H9 (cell line): ENCODE measurements at regions not wholly inside any gene's neighbourhood (a gene's known extent, or its start where the extent isn't known, plus 50 kb on each side); places are given as distances from the start of the nearest gene placed in this dataset.

ENCODE experiments used
- DNase-seq: peaks from one replicate; pipeline ENCODE4 v3.0.0-alpha.2; 2017
- H2AFZ ChIP-seq: one replicate; pipeline ENCODE4 v1.6.1; 2013; ENCODE audit warnings: mild to moderate bottlenecking, low read length, control low read depth, moderate library complexity
- H2AK5ac ChIP-seq: 2 replicates; pipeline ENCODE4 v1.6.1; 2013; ENCODE audit warnings: low read length, control low read depth, mixed read lengths; ENCODE audit not compliant: insufficient read length
- H2BK120ac ChIP-seq: one replicate; pipeline ENCODE4 v1.6.1; 2013; ENCODE audit warnings: low read depth, mild to moderate bottlenecking, low read length, control low read depth, inconsistent platforms; ENCODE audit not compliant: poor library complexity, severe bottlenecking
- H2BK12ac ChIP-seq: 2 replicates; pipeline ENCODE4 v1.6.1; 2013; ENCODE audit warnings: low read length, control low read depth, mixed read lengths, low read depth; ENCODE audit not compliant: insufficient read length
- H2BK15ac ChIP-seq: 2 replicates; pipeline ENCODE4 v1.6.1; 2013; ENCODE audit warnings: low read depth, low read length, control low read depth
- H2BK20ac ChIP-seq: one replicate; pipeline ENCODE4 v1.6.1; 2013; ENCODE audit warnings: low read depth, mild to moderate bottlenecking, low read length, control low read depth, inconsistent platforms; ENCODE audit not compliant: poor library complexity, severe bottlenecking
- H2BK5ac ChIP-seq: 2 replicates; pipeline ENCODE4 v1.6.1; 2013; ENCODE audit warnings: low read length, control low read depth, mixed read lengths; ENCODE audit not compliant: insufficient read length
- H3K14ac ChIP-seq: 2 replicates; pipeline ENCODE4 v1.6.1; 2013; ENCODE audit warnings: low read length, control low read depth; ENCODE audit not compliant: insufficient read depth
- H3K18ac ChIP-seq: 2 replicates; pipeline ENCODE4 v1.6.1; 2013; ENCODE audit warnings: low read depth, mild to moderate bottlenecking, mixed read lengths, low read length, control low read depth; ENCODE audit not compliant: insufficient read length
- H3K23ac ChIP-seq: 2 replicates; pipeline ENCODE4 v1.6.1; 2013; ENCODE audit warnings: low read length, control low read depth, mixed read lengths, low read depth; ENCODE audit not compliant: insufficient read length
- H3K23me2 ChIP-seq: 2 replicates; pipeline ENCODE4 v1.6.1; 2013; ENCODE audit warnings: low read depth, mild to moderate bottlenecking, mixed read lengths, low read length, control low read depth; ENCODE audit not compliant: insufficient read length, poor library complexity, severe bottlenecking
- H3K27ac ChIP-seq: 2 replicates; pipeline ENCODE4 v1.5.1; 2013; ENCODE audit warnings: low read length, control low read depth, mixed read lengths, low read depth; ENCODE audit not compliant: insufficient read length
- H3K27me3 ChIP-seq: 2 replicates; pipeline ENCODE4 v1.6.1; 2013; ENCODE audit warnings: low read length, control low read depth, inconsistent platforms; ENCODE audit not compliant: insufficient read depth
- H3K4ac ChIP-seq: 2 replicates; pipeline ENCODE4 v1.6.1; 2013; ENCODE audit warnings: low read depth, mild to moderate bottlenecking, control low read depth, inconsistent platforms, low read length, moderate library complexity
- H3K4me1 ChIP-seq: 2 replicates; pipeline ENCODE4 v1.6.1; 2013; ENCODE audit warnings: low read length, control low read depth, inconsistent platforms; ENCODE audit not compliant: insufficient read depth
- H3K4me2 ChIP-seq: 2 replicates; pipeline ENCODE4 v1.6.1; 2013; ENCODE audit warnings: low read length, control low read depth, mixed read lengths; ENCODE audit not compliant: insufficient read length, insufficient read depth
- H3K56ac ChIP-seq: 2 replicates; pipeline ENCODE4 v1.6.1; 2013; ENCODE audit warnings: low read depth, mild to moderate bottlenecking, mixed read lengths, low read length, control low read depth; ENCODE audit not compliant: insufficient read length
- H3K79me1 ChIP-seq: 2 replicates; pipeline ENCODE4 v1.6.1; 2013; ENCODE audit warnings: low read depth, mild to moderate bottlenecking, moderate library complexity, low read length, control low read depth, inconsistent platforms; ENCODE audit not compliant: insufficient read depth, poor library complexity, severe bottlenecking
- H3K79me2 ChIP-seq: 2 replicates; pipeline ENCODE4 v1.6.1; 2013; ENCODE audit warnings: low read length, control low read depth, inconsistent platforms; ENCODE audit not compliant: insufficient read depth
- H3K9ac ChIP-seq: 2 replicates; pipeline ENCODE4 v1.6.1; 2013; ENCODE audit warnings: low read length, control low read depth, mixed read lengths; ENCODE audit not compliant: insufficient read length; ENCODE audit errors: extremely low read depth
- H3K9me3 ChIP-seq: one replicate; pipeline ENCODE4 v1.6.1; 2013; ENCODE audit warnings: low read depth, low read length, inconsistent platforms; ENCODE audit not compliant: control insufficient read depth
- H3T11ph ChIP-seq: one replicate; pipeline ENCODE4 v1.6.1; 2013; ENCODE audit warnings: mild to moderate bottlenecking, low read length, control low read depth, inconsistent platforms
- H4K20me1 ChIP-seq: one replicate; pipeline ENCODE4 v1.6.1; 2013; ENCODE audit not compliant: control insufficient read depth, insufficient read length, insufficient read depth
- H4K5ac ChIP-seq: 2 replicates; pipeline ENCODE4 v1.6.1; 2013; ENCODE audit warnings: low read depth, mild to moderate bottlenecking, mixed read lengths, low read length, control low read depth; ENCODE audit not compliant: insufficient read length
- H4K8ac ChIP-seq: replicated peaks from 2 replicates; pipeline ENCODE4 v1.6.1; 2013; ENCODE audit warnings: low read length, control low read depth, mixed read lengths, low read depth; ENCODE audit not compliant: insufficient read length
- H4K91ac ChIP-seq: 2 replicates; pipeline ENCODE4 v1.6.1; 2013; ENCODE audit warnings: low read depth, mild to moderate bottlenecking, moderate library complexity, mixed read lengths, low read length, control low read depth; ENCODE audit not compliant: insufficient read length
- H3K27ac Mint-ChIP-seq, 3 experiments: 2 replicates in 2 of 3; 3 replicates in 1 of 3; pipeline ENCODE4 v1.8.0; 2020 to 2021; ENCODE audit warnings: mixed read lengths in 3 of 3, mild to moderate bottlenecking in 1 of 3, moderate library complexity in 1 of 3
- H3K27me3 Mint-ChIP-seq: 2 replicates; pipeline ENCODE4 v1.8.0; 2021; ENCODE audit warnings: low read depth, mild to moderate bottlenecking, moderate library complexity, mixed read lengths
- H3K36me3 Mint-ChIP-seq, 3 experiments: 2 replicates in 2 of 3; 3 replicates in 1 of 3; pipeline ENCODE4 v1.8.0; 2020 to 2021; ENCODE audit warnings: low read depth in 3 of 3, mixed read lengths in 3 of 3; ENCODE audit not compliant: insufficient read depth in 1 of 3
- H3K4me1 Mint-ChIP-seq, 2 experiments: 2 replicates each; pipeline ENCODE4 v1.8.0; 2020; ENCODE audit warnings: mixed read lengths in 2 of 2
- H3K4me3 Mint-ChIP-seq, 2 experiments: 2 replicates in 1 of 2; 3 replicates in 1 of 2; pipeline ENCODE4 v1.8.0; 2020 to 2021; ENCODE audit warnings: mild to moderate bottlenecking in 2 of 2, mixed read lengths in 2 of 2, moderate library complexity in 1 of 2
- H3K9me3 Mint-ChIP-seq, 2 experiments: 2 replicates in 1 of 2; 3 replicates in 1 of 2; pipeline ENCODE4 v1.8.0; 2020; ENCODE audit warnings: mild to moderate bottlenecking in 2 of 2, mixed read lengths in 2 of 2, moderate library complexity in 1 of 2
- CTCF ChIP-seq: fragments of 200-600 bp; sonication (generic); conservative IDR thresholded peaks from 3 replicates; pipeline ENCODE4 v1.8.0; 2021; ENCODE audit warnings: antibody characterized with exemption, mild to moderate bottlenecking
- WGBS: extraction: QIAGEN DNeasy Blood & Tissue Kit; methylation state at CpG from one replicate; pipeline ENCODE4 v1.1.7; 2013; ENCODE audit warnings: missing lambda C conversion rate, low lambda C conversion rate, mixed read lengths; ENCODE audit not compliant: insufficient read length; ENCODE audit errors: extremely low coverage; 5-methylcytosine and 5-hydroxymethylcytosine counted together

- Histone ChIP-seq H3K4me2 (no peak overlapping the region), H2BK5ac (no peak overlapping the region), H4K5ac (no peak overlapping the region), H4K8ac (no peak overlapping the region), H4K20me1 (no peaks in the 10 kb centered on the region), H3K56ac (no peak overlapping the region), H3K23ac (no peak overlapping the region), H3K14ac (no peak overlapping the region), H2BK15ac (no peak overlapping the region), H3K4me1 (no peaks in the 10 kb centered on the region), H3T11ph (no peak overlapping the region), H3K27ac (no peak overlapping the region), H3K79me1 (no peaks in the 10 kb centered on the region), H3K23me2 (no peaks in the 10 kb centered on the region), H2BK12ac (no peak overlapping the region), H4K91ac (no peak overlapping the region), H3K18ac (no peak overlapping the region), H3K9ac (no peak overlapping the region), H2AK5ac (no peak overlapping the region), H3K27me3 (no peaks in the 10 kb centered on the region), H3K9me3 (no peaks in the 10 kb centered on the region), H2BK20ac (no peak overlapping the region), H2AFZ (no peak overlapping the region), H3K79me2 (no peaks in the 10 kb centered on the region), H3K4ac (no peak overlapping the region), H2BK120ac (no peak overlapping the region)
- H3K4me3 Mint-ChIP-seq = no peak overlapping the region
- H3K4me1 Mint-ChIP-seq = peaks cover 3 to 4% of the 10 kb centered on the region in 2 experiments; a peak in 2 of 4 replicates
- no peaks in the 10 kb centered on the region for H3K9me3 Mint-ChIP-seq
- DNase-seq = no peak
- no peaks in the 10 kb centered on the region for H3K36me3 Mint-ChIP-seq
- TF ChIP-seq CTCF = no peak
- H3K27me3 Mint-ChIP-seq = peaks cover 13% of the 10 kb centered on the region
- WGBS = no CpG with 5 or more reads among the region's 4 CpGs
- H3K27ac Mint-ChIP-seq = no peak overlapping the region; a peak in 1 of 7 replicates
Measured at GRCh38 chr10:78692071-78692470, 376.7 kb upstream of the ZMIZ1 start.
